ENCODE measurements at regions not wholly inside any gene's neighbourhood (a gene's known extent, or its start where the extent isn't known, plus 50 kb on each side); places are given as distances from the start of the nearest gene placed in this dataset.

- no peak overlapping the region for H3K4me3 ChIP-seq (ENCODE audit: low read depth, low read length, poor library complexity, severe bottlenecking)
- DNase-seq (ENCODE audit: low spot score) = no peak
- no peaks in the 10 kb centered on the region for H3K36me3 ChIP-seq (ENCODE audit: insufficient read depth, low read length, poor library complexity, severe bottlenecking)
- CTCF ChIA-PET = no interaction called here
- TF ChIP-seq EZH2 (IDR thresholded peaks at IDR 0.05; ENCODE audit: borderline replicate concordance, low read depth, low read length, poor library complexity, severe bottlenecking) (no peak), CTCF (conservative IDR thresholded peaks at IDR 0.05; ENCODE audit: low read depth, low read length) (no peak)
- no TSS peak for BruUV-seq (replicated peaks)
- intact Hi-C loops (cut with micrococcal nuclease; ENCODE audit: unreplicated experiment) = no loop called here
- H3K4me1 ChIP-seq (ENCODE audit: insufficient read depth, low read length, poor library complexity, severe bottlenecking) = no peaks in the 10 kb centered on the region
- no peak overlapping the region for H3K27ac ChIP-seq (ENCODE audit: low read depth, low read length, poor library complexity, severe bottlenecking)
- no peaks in the 10 kb centered on the region for H3K27me3 ChIP-seq (replicated peaks; ENCODE audit: insufficient read depth, low read depth, low read length, poor library complexity)
- H3K9me3 ChIP-seq (ENCODE audit: low read depth, low read length, poor library complexity, severe bottlenecking) = no peaks in the 10 kb centered on the region
- POLR2A ChIA-PET (ENCODE audit: low non-redundant PET) = no interaction called here
These were observed 143.5 kb upstream of the CNTN4 start for GRCh38 chr3:1955170-1955569.

GRCh38 chr3:1955750-1956149 is 142.9 kb upstream of the CNTN4 start:
- TF ChIP-seq EZH2 (IDR thresholded peaks at IDR 0.05; ENCODE audit: borderline replicate concordance, low read depth, low read length, poor library complexity, severe bottlenecking) (no peak), CTCF (conservative IDR thresholded peaks at IDR 0.05; ENCODE audit: low read depth, low read length) (no peak)
- CTCF ChIA-PET = no interaction called here

GRCh38 chr3:1960506-1960905 is 138.2 kb upstream of the CNTN4 start:
- no TSS peak for BruUV-seq (replicated peaks)
- no peaks in the 10 kb centered on the region for H3K9me3 ChIP-seq (ENCODE audit: low read depth, low read length, poor library complexity, severe bottlenecking)
- POLR2A ChIA-PET (ENCODE audit: low non-redundant PET) = no interaction called here
- no peak overlapping the region for H3K4me3 ChIP-seq (ENCODE audit: low read depth, low read length, poor library complexity, severe bottlenecking)
- CTCF ChIA-PET = no interaction called here
- no peak for DNase-seq (ENCODE audit: low spot score)
- no peaks in the 10 kb centered on the region for H3K27me3 ChIP-seq (replicated peaks; ENCODE audit: insufficient read depth, low read depth, low read length, poor library complexity)
- no peaks in the 10 kb centered on the region for H3K36me3 ChIP-seq (ENCODE audit: insufficient read depth, low read length, poor library complexity, severe bottlenecking)
- no peak overlapping the region for H3K27ac ChIP-seq (ENCODE audit: low read depth, low read length, poor library complexity, severe bottlenecking)
- intact Hi-C loops (cut with micrococcal nuclease; ENCODE audit: unreplicated experiment) = no loop called here
- no peaks in the 10 kb centered on the region for H3K4me1 ChIP-seq (ENCODE audit: insufficient read depth, low read length, poor library complexity, severe bottlenecking)
- TF ChIP-seq EZH2 (IDR thresholded peaks at IDR 0.05; ENCODE audit: borderline replicate concordance, low read depth, low read length, poor library complexity, severe bottlenecking) (no peak), CTCF (conservative IDR thresholded peaks at IDR 0.05; ENCODE audit: low read depth, low read length) (no peak)

More at GRCh38 chr3:1955750-1956149, 142.9 kb upstream of the CNTN4 start:
- BruUV-seq (replicated peaks) = no TSS peak
- POLR2A ChIA-PET (ENCODE audit: low non-redundant PET) = no interaction called here
- DNase-seq (ENCODE audit: low spot score) = no peak
- no peaks in the 10 kb centered on the region for H3K4me1 ChIP-seq (ENCODE audit: insufficient read depth, low read length, poor library complexity, severe bottlenecking)
- H3K27ac ChIP-seq (ENCODE audit: low read depth, low read length, poor library complexity, severe bottlenecking) = no peak overlapping the region
- no peak overlapping the region for H3K4me3 ChIP-seq (ENCODE audit: low read depth, low read length, poor library complexity, severe bottlenecking)
- H3K9me3 ChIP-seq (ENCODE audit: low read depth, low read length, poor library complexity, severe bottlenecking) = no peaks in the 10 kb centered on the region
- H3K27me3 ChIP-seq (replicated peaks; ENCODE audit: insufficient read depth, low read depth, low read length, poor library complexity) = no peaks in the 10 kb centered on the region
- intact Hi-C loops (cut with micrococcal nuclease; ENCODE audit: unreplicated experiment) = no loop called here
- no peaks in the 10 kb centered on the region for H3K36me3 ChIP-seq (ENCODE audit: insufficient read depth, low read length, poor library complexity, severe bottlenecking)

All from A673 (cell line).